GM12873 (cell line): ENCODE measurements at regions not wholly inside any gene's neighbourhood (a gene's known extent, or its start where the extent isn't known, plus 50 kb on each side); places are given as distances from the start of the nearest gene placed in this dataset.

ENCODE experiments used
- CTCF ChIP-seq: IDR thresholded peaks from 2 replicates; pipeline ENCODE4 v1.5.1; 2012; ENCODE audit warnings: low read depth, mild to moderate bottlenecking, moderate library complexity, low read length, control low read depth; ENCODE audit not compliant: insufficient read depth; ENCODE audit errors: missing control alignments

DNA sequence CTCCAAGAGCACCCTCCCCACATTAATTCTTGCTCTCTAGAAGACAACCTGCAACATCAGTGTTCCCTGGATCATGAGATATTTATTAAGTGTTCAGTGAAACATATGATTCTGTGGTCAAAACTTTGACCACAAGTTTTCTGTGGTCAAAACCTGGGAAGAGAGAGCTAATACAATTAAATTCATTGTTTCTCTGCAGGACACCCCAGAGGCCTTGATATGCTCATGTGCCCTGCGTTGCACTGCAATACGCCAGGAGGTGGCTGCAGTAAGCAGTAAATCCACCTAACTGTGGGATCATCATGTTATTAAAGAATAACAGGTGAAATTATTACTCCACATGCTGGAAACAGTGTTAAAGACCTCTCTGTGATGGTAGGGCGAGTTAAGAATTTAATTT is 109.3 kb upstream of the SPDL1 start:
- peak; percentile 7 for TF ChIP-seq CTCF

DNA sequence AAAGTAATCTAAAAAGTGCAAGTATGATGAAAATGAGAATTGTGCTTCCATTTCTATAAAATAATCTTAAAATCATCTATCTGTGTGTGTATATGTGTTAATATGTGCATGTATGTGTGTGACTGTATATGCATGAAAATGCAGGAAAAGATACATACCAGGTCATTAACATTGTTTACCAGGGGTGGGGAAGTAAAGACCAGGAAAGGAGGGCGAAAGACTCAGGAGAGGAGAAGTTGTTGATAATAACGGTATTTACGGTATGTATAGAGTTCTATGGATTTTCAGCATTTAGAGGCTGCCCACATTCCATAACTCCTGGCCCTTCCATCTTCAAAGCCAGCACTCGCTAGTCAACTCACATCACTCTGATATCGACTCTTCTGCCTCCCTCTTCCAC is 111.0 kb upstream of the SPDL1 start:
- TF ChIP-seq CTCF: no peak

DNA sequence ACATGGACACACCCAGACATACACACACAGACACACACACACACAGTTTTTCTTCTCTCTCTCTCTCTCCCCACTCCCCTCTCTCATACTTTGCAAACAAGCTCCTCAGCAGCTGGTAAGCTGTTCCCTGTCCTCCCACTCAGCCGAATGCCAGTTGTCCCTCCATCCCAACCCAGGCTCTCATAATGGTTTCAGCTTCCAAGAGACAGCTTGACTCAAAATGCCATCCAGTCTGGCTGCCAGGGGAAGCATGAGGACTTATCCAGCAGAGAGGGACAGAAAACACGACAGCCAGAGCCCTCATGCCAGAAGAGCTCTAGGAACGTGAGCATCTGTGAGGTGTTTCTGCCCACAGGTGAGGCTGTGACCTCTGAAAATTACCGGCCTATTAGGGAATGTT is 112.6 kb upstream of the SPDL1 start:
- TF ChIP-seq CTCF: no peak

DNA sequence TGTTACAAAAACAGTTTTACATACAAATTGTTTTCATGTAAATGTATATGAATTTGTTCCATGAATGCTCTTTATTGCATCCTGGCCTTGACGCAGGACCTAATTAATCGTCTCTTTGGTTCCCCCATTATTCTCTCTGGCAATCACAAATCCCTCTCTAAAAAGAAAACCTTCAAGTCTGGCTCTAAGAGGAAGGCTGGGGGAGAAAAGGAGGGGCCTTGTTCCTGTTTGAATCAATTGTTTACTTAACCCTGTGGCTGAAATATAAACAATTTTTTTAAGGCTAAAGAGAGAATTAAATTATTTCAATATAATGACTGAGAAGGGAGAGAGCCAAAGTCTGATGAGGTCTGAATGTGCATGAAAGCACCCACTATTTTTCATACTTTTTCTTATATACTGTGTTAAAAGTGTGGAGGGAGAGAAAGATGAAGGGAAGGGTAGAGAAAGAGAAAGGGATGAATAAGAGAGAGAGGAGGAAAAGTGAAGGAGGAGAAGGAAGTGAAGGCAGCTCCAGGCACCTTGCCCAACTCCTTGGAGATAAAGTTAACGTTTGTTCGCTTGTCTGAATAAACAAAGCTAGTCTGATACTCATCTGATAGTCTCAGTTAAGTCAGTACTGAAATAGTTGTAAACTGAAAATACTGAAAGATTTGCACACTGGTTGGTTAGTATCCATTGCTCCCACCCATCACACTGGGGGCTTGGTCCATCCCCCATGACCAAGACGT is 116.4 kb upstream of the SPDL1 start:
- no peak for TF ChIP-seq CTCF

GRCh38 chr5:169460896-169461295 is 122.7 kb upstream of the SPDL1 start:
- TF ChIP-seq CTCF: no peak

GRCh38 chr5:169460123-169460522 is 123.5 kb upstream of the SPDL1 start:
- TF ChIP-seq CTCF: no peak

GRCh38 chr5:169458221-169458620 is 125.4 kb upstream of the SPDL1 start:
- TF ChIP-seq CTCF: no peak
